SHP77 treated with DMSO at 0.1 percent for 48 hours (cell line): ENCODE measurements at regions not wholly inside any gene's neighbourhood (a gene's known extent, or its start where the extent isn't known, plus 50 kb on each side); places are given as distances from the start of the nearest gene placed in this dataset.
"Not testable (repeated sequence)": the region's sequence is repeated elsewhere in the genome, so short reads cannot be mapped to it uniquely, and the experiment has no call there.

Experiments used
- DNase-seq: peaks from one replicate; lab custom pipeline; 2025; lab: John Stamatoyannopoulos, UW

GRCh38 chr10:81251457-81252115 is 623.4 kb upstream of the NRG3 start:
- DNase-seq = no peak

GRCh38 chr10:81264991-81265390 is 610.0 kb upstream of the NRG3 start:
- not testable (repeated sequence) for DNase-seq

- DNase-seq = no peak
These were observed 604.9 kb upstream of the NRG3 start for GRCh38 chr10:81270051-81270450.

- DNase-seq = no peak
These were observed 594.2 kb upstream of the NRG3 start for GRCh38 chr10:81280497-81281479.

GRCh38 chr10:81288544-81288943 is 586.5 kb upstream of the NRG3 start:
- DNase-seq = no peak

- no peak for DNase-seq
These were observed 577.7 kb upstream of the NRG3 start for GRCh38 chr10:81297292-81297691.

- DNase-seq = no peak
These were observed 571.3 kb upstream of the NRG3 start for GRCh38 chr10:81303656-81304055.

DNA sequence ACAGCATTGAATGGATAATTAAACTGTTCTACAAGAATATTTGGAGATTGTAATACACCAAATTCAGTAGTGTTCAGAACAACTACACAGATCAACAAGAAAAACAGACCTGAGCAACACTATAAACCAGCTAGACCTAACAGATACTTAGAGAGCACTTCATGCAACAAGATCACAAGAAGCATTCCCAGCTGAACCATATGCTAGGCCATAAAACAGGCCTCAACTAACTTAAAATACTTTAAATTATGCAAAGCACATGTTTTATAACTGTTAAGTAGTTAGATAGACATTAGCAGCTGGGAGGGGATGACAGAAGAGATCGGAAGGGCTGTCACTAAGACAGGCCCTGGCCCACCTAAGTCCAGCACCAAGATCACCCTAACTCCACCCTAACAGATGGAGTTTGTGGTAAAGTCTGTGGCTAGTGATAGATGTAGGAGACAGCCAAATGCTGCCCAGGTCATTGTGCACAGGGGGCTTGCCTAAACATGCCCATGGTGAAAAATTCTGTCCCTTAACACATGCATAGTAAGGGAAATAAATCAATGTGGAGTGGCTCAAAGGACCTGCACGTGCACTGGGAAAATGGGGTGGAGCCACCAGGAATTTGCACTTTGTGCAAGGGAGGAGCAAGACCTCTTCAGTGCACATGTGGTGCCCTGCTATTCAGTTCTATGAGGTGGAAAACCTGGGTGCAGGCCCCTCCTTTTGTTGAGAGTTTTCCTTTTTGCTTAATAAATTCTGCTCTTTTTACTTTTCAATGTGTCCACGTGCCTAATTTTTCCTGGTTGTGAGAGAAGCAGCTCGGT is 567.8 kb upstream of the NRG3 start:
- DNase-seq = no peak

DNA sequence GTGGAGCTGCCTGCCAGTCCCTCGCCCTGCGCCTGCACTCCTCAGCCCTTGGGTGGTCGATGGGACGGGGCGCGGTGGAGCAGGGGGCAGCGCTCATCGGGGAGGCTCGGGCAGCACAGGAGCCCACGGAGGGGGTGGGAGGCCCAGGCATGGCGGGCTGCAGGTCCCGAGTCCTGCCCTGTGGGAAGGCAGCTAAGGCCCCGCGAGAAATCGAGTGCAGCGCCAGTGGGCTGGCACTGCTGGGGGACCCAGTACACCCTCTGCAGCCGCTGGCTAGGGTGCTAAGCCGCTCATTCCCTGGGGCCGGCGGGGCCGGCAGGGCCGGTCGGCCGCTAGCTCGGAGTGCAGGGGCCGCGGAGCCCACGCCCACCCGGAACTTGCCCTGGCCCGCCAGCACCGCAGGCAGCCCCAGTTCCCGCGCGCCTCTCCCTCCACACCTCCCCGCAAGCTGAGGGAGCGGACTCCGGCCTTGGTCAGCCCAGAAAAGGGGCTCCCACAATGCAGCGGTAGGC is 565.9 kb upstream of the NRG3 start:
- no peak for DNase-seq

GRCh38 chr10:81314471-81314870 is 560.5 kb upstream of the NRG3 start:
- no peak for DNase-seq

- no peak for DNase-seq
These were observed 560.0 kb upstream of the NRG3 start for GRCh38 chr10:81315026-81315425.

DNA sequence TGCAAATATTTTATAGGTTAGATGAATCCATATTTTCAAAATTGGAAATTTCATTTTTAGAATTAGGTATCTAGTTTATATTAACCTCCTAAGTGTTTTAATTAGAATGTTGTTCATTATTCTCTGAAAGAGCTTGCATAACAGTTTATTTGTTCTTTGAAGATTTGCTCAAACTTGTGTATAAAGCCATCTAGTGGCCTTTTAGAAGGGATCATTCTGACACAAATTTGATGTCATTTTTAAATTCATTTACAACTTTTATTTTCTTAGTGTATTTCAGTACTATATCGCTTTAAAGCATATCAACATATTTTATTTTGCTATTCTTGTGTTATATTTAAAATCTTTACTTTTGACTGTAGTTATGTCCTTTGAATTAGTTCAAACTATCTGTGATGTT is 527.0 kb upstream of the NRG3 start:
- no peak for DNase-seq

GRCh38 chr10:81367132-81367531 is 507.9 kb upstream of the NRG3 start:
- no peak for DNase-seq

GRCh38 chr10:81386817-81387216 is 488.2 kb upstream of the NRG3 start:
- DNase-seq = no peak

GRCh38 chr10:81403451-81403850 is 471.5 kb upstream of the NRG3 start:
- DNase-seq = no peak

GRCh38 chr10:81405399-81405798 is 469.6 kb upstream of the NRG3 start:
- no peak for DNase-seq

DNA sequence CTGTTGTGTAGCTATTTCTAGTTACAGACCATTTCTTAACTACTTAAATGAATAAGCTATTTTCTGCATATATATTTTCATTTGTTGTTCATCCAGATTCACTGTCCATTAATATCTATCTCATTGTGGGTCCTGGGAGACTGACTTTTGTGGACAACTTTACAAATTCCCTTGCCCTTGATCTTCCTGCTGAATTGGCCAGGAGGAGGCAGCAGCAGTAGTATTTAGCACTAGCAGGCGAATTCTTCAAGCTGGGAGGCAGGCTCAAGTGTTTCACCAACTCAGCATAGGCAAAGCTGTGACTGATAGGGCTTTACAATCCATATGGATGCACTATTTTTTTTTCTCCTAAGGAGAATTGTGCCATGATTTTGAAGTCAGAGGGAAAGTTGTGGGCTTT is 461.0 kb upstream of the NRG3 start:
- no peak for DNase-seq

DNA sequence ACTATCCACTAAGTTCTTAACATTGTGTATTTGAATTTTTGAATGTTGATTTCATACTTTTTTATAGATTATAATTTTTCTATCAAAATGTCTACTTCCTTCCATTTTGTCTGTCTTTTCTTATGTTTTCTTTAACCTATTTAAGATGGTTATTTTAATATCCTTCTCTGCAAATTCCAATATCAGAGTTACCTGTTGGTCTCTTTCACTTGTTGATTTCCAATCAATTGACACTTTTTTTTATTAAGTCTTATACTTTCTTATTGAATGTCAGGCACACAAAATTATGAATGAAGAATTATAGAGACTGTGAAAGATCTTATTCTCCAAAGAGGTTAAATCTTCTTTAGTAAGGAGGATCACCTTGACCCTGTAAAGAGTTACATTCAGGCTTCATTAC is 448.3 kb upstream of the NRG3 start:
- no peak for DNase-seq

DNA sequence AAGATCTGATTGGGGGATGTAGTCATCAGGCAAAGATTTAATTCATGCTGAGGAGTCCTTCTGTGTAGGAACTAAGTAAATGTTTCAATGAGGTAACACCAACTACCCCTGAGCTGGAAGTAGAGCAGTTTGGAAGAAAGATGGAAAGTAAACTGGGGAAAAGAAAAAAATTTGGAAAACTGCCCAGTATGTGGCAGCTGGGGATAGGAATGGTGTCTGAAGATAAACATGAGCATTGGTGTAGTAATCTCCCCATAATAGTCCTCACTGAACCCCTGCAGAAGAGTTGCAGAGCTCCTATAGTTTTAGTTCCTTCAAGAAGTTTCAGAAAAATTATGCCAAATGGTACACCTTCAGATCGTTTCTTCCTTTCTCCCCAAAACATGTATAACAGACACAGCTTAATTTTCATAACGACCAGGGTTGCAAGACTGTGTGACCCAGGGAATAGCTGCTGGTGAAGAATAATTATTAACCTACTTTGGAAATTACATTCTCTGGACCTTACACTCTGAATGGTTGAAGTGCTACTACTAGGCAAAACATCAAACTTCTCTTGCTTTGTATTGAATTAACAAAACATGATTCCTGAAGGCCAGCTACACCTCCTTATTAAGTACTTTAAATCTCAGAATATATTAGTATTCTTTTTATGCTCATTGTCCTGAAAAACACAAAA is 446.4 kb upstream of the NRG3 start:
- DNase-seq = no peak

GRCh38 chr10:81439445-81439844 is 435.5 kb upstream of the NRG3 start:
- DNase-seq = no peak

DNA sequence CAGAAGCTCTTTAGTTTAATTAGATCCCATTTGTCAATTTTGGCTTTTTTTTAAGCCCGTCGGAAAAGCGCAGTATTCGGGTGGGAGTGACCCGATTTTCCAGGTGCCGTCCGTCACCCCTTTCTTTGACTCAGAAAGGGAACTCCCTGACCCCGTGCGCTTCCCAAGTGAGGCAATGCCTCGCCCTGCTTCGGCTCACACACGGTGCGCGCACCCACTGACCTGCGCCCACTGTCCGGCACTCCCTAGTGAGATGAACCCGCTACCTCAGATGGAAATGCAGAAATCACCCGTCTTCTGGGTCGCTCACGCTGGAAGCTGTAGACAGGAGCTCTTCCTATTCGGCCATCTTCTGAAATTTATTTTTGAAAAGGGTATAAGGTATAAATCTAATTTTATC is 433.4 kb upstream of the NRG3 start:
- DNase-seq = not testable (repeated sequence)
